ENCODE measurements at regions not wholly inside any gene's neighbourhood (a gene's known extent, or its start where the extent isn't known, plus 50 kb on each side); places are given as distances from the start of the nearest gene placed in this dataset.

- no peak for FAIRE-seq
- TF ChIP-seq SPI1 (IDR thresholded peaks at IDR 0.05; ENCODE audit: low read depth, low read length) (no peak), POU2F2 (IDR thresholded peaks at IDR 0.05; ENCODE audit: low read depth, low read length) (no peak), PAX5 (IDR thresholded peaks at IDR 0.05; ENCODE audit: insufficient read depth, low read length, severe bottlenecking) (no peak), POLR2AphosphoS5 (IDR thresholded peaks at IDR 0.05; ENCODE audit: low read depth, low read length) (no peak), TAF1 (IDR thresholded peaks at IDR 0.05; ENCODE audit: low read depth, low read length) (no peak), POLR2A (IDR thresholded peaks at IDR 0.05; ENCODE audit: low read depth, low read length) (no peak)
- no peak for DNase-seq (ENCODE audit: insufficient read length, low spot score)
Measured at GRCh38 chr1:18049228-18049627, 58.4 kb upstream of the IGSF21 start.

- FAIRE-seq (no peak), DNase-seq (ENCODE audit: insufficient read length, low spot score) (no peak)
- TF ChIP-seq POU2F2 (IDR thresholded peaks at IDR 0.05; ENCODE audit: low read depth, low read length) (no peak), PAX5 (IDR thresholded peaks at IDR 0.05; ENCODE audit: insufficient read depth, low read length, severe bottlenecking) (no peak), POLR2AphosphoS5 (IDR thresholded peaks at IDR 0.05; ENCODE audit: low read depth, low read length) (no peak), POLR2A (IDR thresholded peaks at IDR 0.05; ENCODE audit: low read depth, low read length) (no peak), TAF1 (IDR thresholded peaks at IDR 0.05; ENCODE audit: low read depth, low read length) (no peak), SPI1 (IDR thresholded peaks at IDR 0.05; ENCODE audit: low read depth, low read length) (no peak)
Measured at GRCh38 chr1:18052671-18053070, 54.9 kb upstream of the IGSF21 start.

- no peak for FAIRE-seq
- DNase-seq (ENCODE audit: insufficient read length, low spot score) = no peak
- TF ChIP-seq POLR2AphosphoS5 (IDR thresholded peaks at IDR 0.05; ENCODE audit: low read depth, low read length) (no peak), TAF1 (IDR thresholded peaks at IDR 0.05; ENCODE audit: low read depth, low read length) (no peak), PAX5 (IDR thresholded peaks at IDR 0.05; ENCODE audit: insufficient read depth, low read length, severe bottlenecking) (no peak), SPI1 (IDR thresholded peaks at IDR 0.05; ENCODE audit: low read depth, low read length) (no peak), POLR2A (IDR thresholded peaks at IDR 0.05; ENCODE audit: low read depth, low read length) (no peak), POU2F2 (IDR thresholded peaks at IDR 0.05; ENCODE audit: low read depth, low read length) (no peak)
Measured at GRCh38 chr1:18055156-18055555, 52.4 kb upstream of the IGSF21 start.

GRCh38 chr1:18056545-18056944 is 51.1 kb upstream of the IGSF21 start:
- DNase-seq (ENCODE audit: insufficient read length, low spot score) (no peak), FAIRE-seq (no peak)
- TF ChIP-seq POLR2AphosphoS5 (IDR thresholded peaks at IDR 0.05; ENCODE audit: low read depth, low read length) (no peak), SPI1 (IDR thresholded peaks at IDR 0.05; ENCODE audit: low read depth, low read length) (no peak)

- FAIRE-seq (no peak), DNase-seq (ENCODE audit: insufficient read length, low spot score) (no peak)
- TF ChIP-seq SPI1 (IDR thresholded peaks at IDR 0.05; ENCODE audit: low read depth, low read length) = no peak
- no peak for TF ChIP-seq TAF1 (IDR thresholded peaks at IDR 0.05; ENCODE audit: low read depth, low read length)
- TF ChIP-seq POLR2A (IDR thresholded peaks at IDR 0.05; ENCODE audit: low read depth, low read length) = no peak
- no peak for TF ChIP-seq PAX5 (IDR thresholded peaks at IDR 0.05; ENCODE audit: insufficient read depth, low read length, severe bottlenecking)
- TF ChIP-seq POLR2AphosphoS5 (IDR thresholded peaks at IDR 0.05; ENCODE audit: low read depth, low read length) = no peak
- TF ChIP-seq POU2F2 (IDR thresholded peaks at IDR 0.05; ENCODE audit: low read depth, low read length) = no peak
Measured at GRCh38 chr1:18057623-18058022, 50.0 kb upstream of the IGSF21 start.
